ENCODE measurements at regions not wholly inside any gene's neighbourhood (a gene's known extent, or its start where the extent isn't known, plus 50 kb on each side); places are given as distances from the start of the nearest gene placed in this dataset.

DNA sequence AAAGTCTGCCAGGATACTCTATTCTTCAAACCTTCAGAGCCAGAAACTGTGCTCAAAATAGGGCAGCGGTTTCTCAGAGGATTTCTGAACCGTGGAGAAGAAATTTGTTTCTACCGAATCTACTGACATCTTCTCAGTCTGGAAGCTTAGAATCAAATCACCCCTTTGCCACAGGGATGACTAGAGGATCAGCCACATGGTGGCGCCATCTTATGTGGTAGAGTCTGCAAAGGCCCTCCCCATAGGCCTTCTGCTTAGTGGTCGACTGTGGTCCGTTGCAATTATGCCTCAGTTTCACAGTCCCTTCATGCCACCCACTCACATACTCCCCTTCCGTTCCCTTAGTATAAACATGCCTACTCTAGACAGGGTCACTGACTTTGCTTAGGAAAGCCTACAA is 680.7 kb upstream of the SPANXN1 start:
- 71% methylated on average over 1 of the region's 7 CpGs for WGBS (ENCODE audit: low lambda C conversion rate)
- Histone ChIP-seq H3K27ac (ENCODE audit: extremely low read length, insufficient read depth, low read length) (no peak overlapping the region), H2AFZ (ENCODE audit: low read length) (no peak overlapping the region), H3K4me3 (replicated peaks in 1 of 3; ENCODE audit: insufficient read depth in 1 of 3, low read depth in 2 of 3, low read length in 3 of 3) (no peak overlapping the region), H3K79me2 (ENCODE audit: insufficient read depth, low read length) (no peaks in the 10 kb centered on the region), H3K9me3 (ENCODE audit: low read length) (peaks cover 84% of the 10 kb centered on the region), H4K20me1 (ENCODE audit: insufficient read depth, low read length) (no peaks in the 10 kb centered on the region), H3K4me1 (ENCODE audit: insufficient read depth, low read length) (no peaks in the 10 kb centered on the region), H3K36me3 (replicated peaks in 1 of 2; ENCODE audit: control insufficient read depth in 1 of 2, insufficient read depth in 2 of 2, low read length in 2 of 2) (no peaks in the 10 kb centered on the region), H3K9ac (ENCODE audit: insufficient read depth, low read depth, low read length) (no peak overlapping the region), H3K4me2 (ENCODE audit: low read depth, low read length) (no peak overlapping the region), H3K27me3 (ENCODE audit: control insufficient read depth in 1 of 2, insufficient read depth in 2 of 2, low read length in 2 of 2) (no peaks in the 10 kb centered on the region)
- no peak for TF ChIP-seq SYNCRIP (IDR thresholded peaks at IDR 0.05; ENCODE audit: insufficient read depth, low read depth, low read length)
- TF ChIP-seq ZSCAN29 (CRISPR knock-in tag; conservative IDR thresholded peaks at IDR 0.05) = no peak
- TF ChIP-seq GFI1 (CRISPR knock-in tag; IDR thresholded peaks at IDR 0.05; ENCODE audit: borderline replicate concordance) = no peak
- TF ChIP-seq, protein P1, sequence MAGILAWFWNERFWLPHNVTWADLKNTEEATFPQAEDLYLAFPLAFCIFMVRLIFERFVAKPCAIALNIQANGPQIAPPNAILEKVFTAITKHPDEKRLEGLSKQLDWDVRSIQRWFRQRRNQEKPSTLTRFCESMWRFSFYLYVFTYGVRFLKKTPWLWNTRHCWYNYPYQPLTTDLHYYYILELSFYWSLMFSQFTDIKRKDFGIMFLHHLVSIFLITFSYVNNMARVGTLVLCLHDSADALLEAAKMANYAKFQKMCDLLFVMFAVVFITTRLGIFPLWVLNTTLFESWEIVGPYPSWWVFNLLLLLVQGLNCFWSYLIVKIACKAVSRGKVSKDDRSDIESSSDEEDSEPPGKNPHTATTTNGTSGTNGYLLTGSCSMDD (CRISPR knock-in tag; IDR thresholded peaks at IDR 0.05) = no peak
- no peak for TF ChIP-seq CAMTA2 (CRISPR knock-in tag; IDR thresholded peaks at IDR 0.05; ENCODE audit: borderline replicate concordance)
- no peak for TF ChIP-seq ZNF567 (CRISPR knock-in tag; IDR thresholded peaks at IDR 0.05; ENCODE audit: borderline replicate concordance)
- no peak for TF ChIP-seq ZNF138 (CRISPR knock-in tag; IDR thresholded peaks at IDR 0.05; ENCODE audit: low read depth)
- BruUV-seq (replicated peaks) = no TSS peak
- intact Hi-C loops (cut with micrococcal nuclease; ENCODE audit: unreplicated experiment) = no loop called here
- DNase-seq (ENCODE audit: low spot score) (no peak), ATAC-seq (no peak), FAIRE-seq (no peak)
- in situ Hi-C loops (cut with HindIII; ENCODE audit: extremely low pct_ligation_motif_present, low pct_unique_long_range_greater_than_20kb) = no loop called here
- ChIA-PET POLR2A (no interaction called here), CTCF (ENCODE audit: low intra/inter-chr PET ratio, low total read pairs) (no interaction called here)

DNA sequence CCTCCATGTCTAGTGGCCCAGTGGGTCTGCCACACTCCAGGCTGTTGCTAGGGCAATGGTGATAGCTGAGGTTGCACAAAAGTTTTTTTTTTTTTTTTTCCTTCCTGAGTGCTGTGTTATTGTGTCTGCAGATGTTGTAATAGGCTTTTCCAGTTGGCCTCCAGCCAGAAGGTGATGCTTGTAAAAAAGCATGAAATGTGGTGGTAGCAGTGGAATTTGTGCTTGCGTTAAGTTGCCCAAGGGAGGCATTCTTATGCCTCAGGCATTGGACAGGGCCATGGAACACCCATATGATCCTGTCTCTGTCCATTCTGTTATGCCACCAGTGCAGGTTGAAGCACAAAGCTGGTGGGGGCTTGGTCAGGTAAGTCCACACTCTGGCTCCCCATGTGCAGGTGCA is 660.5 kb upstream of the SPANXN1 start:
- BruUV-seq (replicated peaks) = no TSS peak
- no peaks in the 10 kb centered on the region for H4K20me1 ChIP-seq (ENCODE audit: insufficient read depth, low read length)
- H3K4me2 ChIP-seq (ENCODE audit: low read depth, low read length) = no peak overlapping the region
- TF ChIP-seq, protein P2, sequence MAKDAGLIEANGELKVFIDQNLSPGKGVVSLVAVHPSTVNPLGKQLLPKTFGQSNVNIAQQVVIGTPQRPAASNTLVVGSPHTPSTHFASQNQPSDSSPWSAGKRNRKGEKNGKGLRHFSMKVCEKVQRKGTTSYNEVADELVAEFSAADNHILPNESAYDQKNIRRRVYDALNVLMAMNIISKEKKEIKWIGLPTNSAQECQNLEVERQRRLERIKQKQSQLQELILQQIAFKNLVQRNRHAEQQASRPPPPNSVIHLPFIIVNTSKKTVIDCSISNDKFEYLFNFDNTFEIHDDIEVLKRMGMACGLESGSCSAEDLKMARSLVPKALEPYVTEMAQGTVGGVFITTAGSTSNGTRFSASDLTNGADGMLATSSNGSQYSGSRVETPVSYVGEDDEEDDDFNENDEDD (CRISPR knock-in tag; IDR thresholded peaks at IDR 0.05; ENCODE audit: borderline replicate concordance) = no peak
- TF ChIP-seq, protein P3, sequence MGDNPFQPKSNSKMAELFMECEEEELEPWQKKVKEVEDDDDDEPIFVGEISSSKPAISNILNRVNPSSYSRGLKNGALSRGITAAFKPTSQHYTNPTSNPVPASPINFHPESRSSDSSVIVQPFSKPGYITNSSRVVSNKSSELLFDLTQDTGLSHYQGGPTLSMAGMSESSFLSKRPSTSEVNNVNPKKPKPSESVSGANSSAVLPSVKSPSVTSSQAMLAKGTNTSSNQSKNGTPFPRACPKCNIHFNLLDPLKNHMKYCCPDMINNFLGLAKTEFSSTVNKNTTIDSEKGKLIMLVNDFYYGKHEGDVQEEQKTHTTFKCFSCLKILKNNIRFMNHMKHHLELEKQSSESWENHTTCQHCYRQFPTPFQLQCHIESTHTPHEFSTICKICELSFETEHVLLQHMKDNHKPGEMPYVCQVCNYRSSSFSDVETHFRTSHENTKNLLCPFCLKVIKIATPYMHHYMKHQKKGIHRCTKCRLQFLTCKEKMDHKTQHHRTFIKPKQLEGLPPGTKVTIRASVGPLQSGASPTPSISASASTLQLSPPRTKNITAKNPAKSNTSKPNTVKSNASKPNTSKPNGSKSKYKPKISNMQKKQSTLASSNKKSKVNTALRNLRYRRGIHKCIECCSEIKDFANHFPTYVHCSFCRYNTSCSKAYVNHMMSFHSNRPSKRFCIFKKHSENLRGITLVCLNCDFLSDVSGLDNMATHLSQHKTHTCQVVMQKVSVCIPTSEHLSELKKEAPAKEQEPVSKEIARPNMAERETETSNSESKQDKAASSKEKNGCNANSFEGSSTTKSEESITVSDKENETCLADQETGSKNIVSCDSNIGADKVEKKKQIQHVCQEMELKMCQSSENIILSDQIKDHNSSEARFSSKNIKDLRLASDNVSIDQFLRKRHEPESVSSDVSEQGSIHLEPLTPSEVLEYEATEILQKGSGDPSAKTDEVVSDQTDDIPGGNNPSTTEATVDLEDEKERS (CRISPR knock-in tag; IDR thresholded peaks at IDR 0.05) = no peak
- no peak for TF ChIP-seq ZNF34 (CRISPR knock-in tag; IDR thresholded peaks at IDR 0.05; ENCODE audit: borderline replicate concordance)
- TF ChIP-seq ZNF138 (CRISPR knock-in tag; IDR thresholded peaks at IDR 0.05; ENCODE audit: low read depth) = no peak
- TF ChIP-seq, protein P4, sequence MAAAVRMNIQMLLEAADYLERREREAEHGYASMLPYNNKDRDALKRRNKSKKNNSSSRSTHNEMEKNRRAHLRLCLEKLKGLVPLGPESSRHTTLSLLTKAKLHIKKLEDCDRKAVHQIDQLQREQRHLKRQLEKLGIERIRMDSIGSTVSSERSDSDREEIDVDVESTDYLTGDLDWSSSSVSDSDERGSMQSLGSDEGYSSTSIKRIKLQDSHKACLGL (CRISPR knock-in tag; IDR thresholded peaks at IDR 0.05) = no peak
- no peak for TF ChIP-seq ZNF569 (CRISPR knock-in tag; IDR thresholded peaks at IDR 0.05; ENCODE audit: borderline replicate concordance)
- no peaks in the 10 kb centered on the region for H3K36me3 ChIP-seq (replicated peaks in 1 of 2; ENCODE audit: control insufficient read depth in 1 of 2, insufficient read depth in 2 of 2, low read length in 2 of 2)
- no peak for ATAC-seq
- peaks cover 58% of the 10 kb centered on the region; the same call in 1 of the 2 replicates for H3K9me3 ChIP-seq (ENCODE audit: low read length)
- no peak overlapping the region for H2AFZ ChIP-seq (ENCODE audit: low read length)
- in situ Hi-C loops (cut with HindIII; ENCODE audit: extremely low pct_ligation_motif_present, low pct_unique_long_range_greater_than_20kb) (no loop called here), intact Hi-C loops (cut with micrococcal nuclease; ENCODE audit: unreplicated experiment) (no loop called here)
- ChIA-PET POLR2A (no interaction called here), CTCF (ENCODE audit: low intra/inter-chr PET ratio, low total read pairs) (no interaction called here)
- H3K79me2 ChIP-seq (ENCODE audit: insufficient read depth, low read length) = no peaks in the 10 kb centered on the region
- H3K9ac ChIP-seq (ENCODE audit: insufficient read depth, low read depth, low read length) = no peak overlapping the region
- no peak overlapping the region for H3K27ac ChIP-seq (ENCODE audit: extremely low read length, insufficient read depth, low read length)
- no peak overlapping the region for H3K4me3 ChIP-seq (replicated peaks in 1 of 3; ENCODE audit: insufficient read depth in 1 of 3, low read depth in 2 of 3, low read length in 3 of 3)
- FAIRE-seq = no peak
- no peak for DNase-seq (ENCODE audit: low spot score)
- no peaks in the 10 kb centered on the region for H3K27me3 ChIP-seq (ENCODE audit: control insufficient read depth in 1 of 2, insufficient read depth in 2 of 2, low read length in 2 of 2)
- H3K4me1 ChIP-seq (ENCODE audit: insufficient read depth, low read length) = no peaks in the 10 kb centered on the region
- WGBS (ENCODE audit: low lambda C conversion rate) = 0% methylated on average over 1 of the region's 1 CpG

Measured in HepG2 (cell line).